Panc1 (cell line): ENCODE measurements at regions not wholly inside any gene's neighbourhood (a gene's known extent, or its start where the extent isn't known, plus 50 kb on each side); places are given as distances from the start of the nearest gene placed in this dataset.

ENCODE experiments used
- POLR2AphosphoS5 ChIP-seq: IDR thresholded peaks from 2 replicates; pipeline ENCODE4 v1.6.1; 2012; ENCODE audit warnings: mild to moderate bottlenecking, low read depth, low read length, moderate library complexity
- TF ChIP-seq, protein P1 (sequence below): fragments of 450-650 bp; IDR thresholded peaks from 2 replicates; pipeline ENCODE4 v1.5.1; 2017; ENCODE audit warnings: mild to moderate bottlenecking
- TF ChIP-seq, protein P2 (sequence below), 2 experiments: IDR thresholded peaks; 2 replicates each; pipeline ENCODE4 v1.6.1; 2011 to 2012; ENCODE audit warnings: low read depth in 2 of 2, control low read depth in 1 of 2, low read length in 1 of 2, mild to moderate bottlenecking in 1 of 2, moderate library complexity in 1 of 2; ENCODE audit not compliant: insufficient read depth in 1 of 2

DNA sequence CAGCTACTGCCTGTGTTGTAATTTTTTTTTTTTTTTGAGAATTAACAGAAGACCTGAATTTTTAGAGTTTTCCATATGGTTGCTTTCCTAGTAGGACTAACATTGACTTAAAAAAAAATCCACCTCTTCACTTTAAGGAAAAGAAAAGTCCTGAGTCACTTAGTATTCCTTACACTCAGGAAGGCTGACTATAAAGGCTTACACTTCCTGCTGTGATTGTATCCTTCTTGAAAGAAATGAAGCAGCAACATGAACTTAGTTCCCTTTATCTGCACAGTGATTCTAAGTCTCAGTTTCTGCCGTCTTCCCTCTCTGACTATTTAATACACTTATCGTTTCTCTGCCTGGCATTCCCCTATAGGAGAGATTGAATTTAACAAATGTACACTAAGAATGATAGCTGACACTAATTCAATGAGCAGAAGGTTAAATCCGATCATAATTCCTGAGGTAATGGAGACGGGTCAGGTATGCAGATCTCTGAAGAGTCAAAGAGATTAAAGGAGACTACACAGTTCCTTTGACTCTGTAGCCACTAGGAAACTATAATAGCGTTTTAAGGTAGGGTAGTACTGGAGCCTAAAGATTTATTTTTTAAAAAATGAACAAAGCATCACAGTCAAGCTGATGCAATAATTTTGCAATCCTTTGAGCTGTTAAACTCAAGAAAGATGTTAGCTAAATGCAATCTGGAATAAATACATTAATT lies 185.1 kb upstream of the ELAVL2 start:
- TF ChIP-seq, protein P1, sequence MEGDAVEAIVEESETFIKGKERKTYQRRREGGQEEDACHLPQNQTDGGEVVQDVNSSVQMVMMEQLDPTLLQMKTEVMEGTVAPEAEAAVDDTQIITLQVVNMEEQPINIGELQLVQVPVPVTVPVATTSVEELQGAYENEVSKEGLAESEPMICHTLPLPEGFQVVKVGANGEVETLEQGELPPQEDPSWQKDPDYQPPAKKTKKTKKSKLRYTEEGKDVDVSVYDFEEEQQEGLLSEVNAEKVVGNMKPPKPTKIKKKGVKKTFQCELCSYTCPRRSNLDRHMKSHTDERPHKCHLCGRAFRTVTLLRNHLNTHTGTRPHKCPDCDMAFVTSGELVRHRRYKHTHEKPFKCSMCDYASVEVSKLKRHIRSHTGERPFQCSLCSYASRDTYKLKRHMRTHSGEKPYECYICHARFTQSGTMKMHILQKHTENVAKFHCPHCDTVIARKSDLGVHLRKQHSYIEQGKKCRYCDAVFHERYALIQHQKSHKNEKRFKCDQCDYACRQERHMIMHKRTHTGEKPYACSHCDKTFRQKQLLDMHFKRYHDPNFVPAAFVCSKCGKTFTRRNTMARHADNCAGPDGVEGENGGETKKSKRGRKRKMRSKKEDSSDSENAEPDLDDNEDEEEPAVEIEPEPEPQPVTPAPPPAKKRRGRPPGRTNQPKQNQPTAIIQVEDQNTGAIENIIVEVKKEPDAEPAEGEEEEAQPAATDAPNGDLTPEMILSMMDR, result no peak
- TF ChIP-seq, protein P2, sequence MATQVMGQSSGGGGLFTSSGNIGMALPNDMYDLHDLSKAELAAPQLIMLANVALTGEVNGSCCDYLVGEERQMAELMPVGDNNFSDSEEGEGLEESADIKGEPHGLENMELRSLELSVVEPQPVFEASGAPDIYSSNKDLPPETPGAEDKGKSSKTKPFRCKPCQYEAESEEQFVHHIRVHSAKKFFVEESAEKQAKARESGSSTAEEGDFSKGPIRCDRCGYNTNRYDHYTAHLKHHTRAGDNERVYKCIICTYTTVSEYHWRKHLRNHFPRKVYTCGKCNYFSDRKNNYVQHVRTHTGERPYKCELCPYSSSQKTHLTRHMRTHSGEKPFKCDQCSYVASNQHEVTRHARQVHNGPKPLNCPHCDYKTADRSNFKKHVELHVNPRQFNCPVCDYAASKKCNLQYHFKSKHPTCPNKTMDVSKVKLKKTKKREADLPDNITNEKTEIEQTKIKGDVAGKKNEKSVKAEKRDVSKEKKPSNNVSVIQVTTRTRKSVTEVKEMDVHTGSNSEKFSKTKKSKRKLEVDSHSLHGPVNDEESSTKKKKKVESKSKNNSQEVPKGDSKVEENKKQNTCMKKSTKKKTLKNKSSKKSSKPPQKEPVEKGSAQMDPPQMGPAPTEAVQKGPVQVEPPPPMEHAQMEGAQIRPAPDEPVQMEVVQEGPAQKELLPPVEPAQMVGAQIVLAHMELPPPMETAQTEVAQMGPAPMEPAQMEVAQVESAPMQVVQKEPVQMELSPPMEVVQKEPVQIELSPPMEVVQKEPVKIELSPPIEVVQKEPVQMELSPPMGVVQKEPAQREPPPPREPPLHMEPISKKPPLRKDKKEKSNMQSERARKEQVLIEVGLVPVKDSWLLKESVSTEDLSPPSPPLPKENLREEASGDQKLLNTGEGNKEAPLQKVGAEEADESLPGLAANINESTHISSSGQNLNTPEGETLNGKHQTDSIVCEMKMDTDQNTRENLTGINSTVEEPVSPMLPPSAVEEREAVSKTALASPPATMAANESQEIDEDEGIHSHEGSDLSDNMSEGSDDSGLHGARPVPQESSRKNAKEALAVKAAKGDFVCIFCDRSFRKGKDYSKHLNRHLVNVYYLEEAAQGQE (IDR thresholded peaks at IDR 0.05; ENCODE audit: insufficient read depth in 1 of 2, low read depth in 2 of 2, low read length in 1 of 2), result no peak
- no peak for TF ChIP-seq POLR2AphosphoS5
